D721Med (cell line): ENCODE measurements at regions not wholly inside any gene's neighbourhood (a gene's known extent, or its start where the extent isn't known, plus 50 kb on each side); places are given as distances from the start of the nearest gene placed in this dataset.

Source experiments
- DNase-seq: peaks from one replicate; pipeline ENCODE4 v3.0.0; 2011; ENCODE audit warnings: low spot score; ENCODE audit not compliant: insufficient read length
- FAIRE-seq: peaks from 2 replicates; lab custom pipeline; 2011; peaks lifted over from hg19 to GRCh38; lab: Jason Lieb, UNC
- CTCF ChIP-seq: IDR thresholded peaks from 2 replicates; pipeline ENCODE4 v1.5.1; 2012; ENCODE audit warnings: mild to moderate bottlenecking, control low read depth; ENCODE audit not compliant: insufficient read depth; ENCODE audit errors: missing control alignments

- TF ChIP-seq CTCF = no peak
- DNase-seq = no peak
- no peak for FAIRE-seq
These were observed 1410.3 kb upstream of the LRRTM1 start for GRCh38 chr2:81714817-81715216.

- no peak for TF ChIP-seq CTCF
- FAIRE-seq (no peak), DNase-seq (no peak)
These were observed 1402.3 kb upstream of the LRRTM1 start for GRCh38 chr2:81706856-81707255.

- no peak for DNase-seq
- no peak for TF ChIP-seq CTCF
- FAIRE-seq = no peak
These were observed 1399.3 kb upstream of the LRRTM1 start for GRCh38 chr2:81703831-81704230.

- no peak for FAIRE-seq
- DNase-seq = no peak
- TF ChIP-seq CTCF = no peak
These were observed 1388.0 kb upstream of the LRRTM1 start for GRCh38 chr2:81692566-81692965.

GRCh38 chr2:81675641-81676040 is 1371.1 kb upstream of the LRRTM1 start:
- no peak for FAIRE-seq
- no peak for DNase-seq
- no peak for TF ChIP-seq CTCF

GRCh38 chr2:81672923-81673322 is 1368.4 kb upstream of the LRRTM1 start:
- TF ChIP-seq CTCF = no peak
- DNase-seq = no peak
- FAIRE-seq = no peak

GRCh38 chr2:81672516-81672915 is 1368.0 kb upstream of the LRRTM1 start:
- TF ChIP-seq CTCF = no peak
- FAIRE-seq (no peak), DNase-seq (no peak)
